NCI-H1105 (cell line): ENCODE measurements at regions not wholly inside any gene's neighbourhood (a gene's known extent, or its start where the extent isn't known, plus 50 kb on each side); places are given as distances from the start of the nearest gene placed in this dataset.

Source experiments
- DNase-seq: peaks from one replicate; lab custom pipeline; 2025; lab: John Stamatoyannopoulos, UW

DNA sequence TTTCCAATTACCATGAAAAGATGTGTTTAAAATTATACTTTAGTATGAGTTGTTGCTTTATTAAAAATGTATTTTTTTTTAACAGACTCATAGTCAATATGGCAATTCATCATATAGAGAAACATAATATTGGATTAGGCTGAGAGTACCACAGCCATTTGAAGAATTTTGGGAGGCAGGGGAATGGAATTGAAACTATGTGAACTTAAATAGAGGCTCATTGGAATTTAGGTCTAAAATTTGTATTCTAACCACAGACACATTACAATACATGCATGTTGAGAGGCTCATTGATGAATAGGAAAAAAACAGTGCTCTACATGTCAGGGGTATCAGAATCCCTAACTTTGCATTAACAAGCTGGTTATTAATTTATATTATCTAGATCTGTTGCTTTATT, 269.6 kb downstream of the DKK2 start:
- DNase-seq = no peak

DNA sequence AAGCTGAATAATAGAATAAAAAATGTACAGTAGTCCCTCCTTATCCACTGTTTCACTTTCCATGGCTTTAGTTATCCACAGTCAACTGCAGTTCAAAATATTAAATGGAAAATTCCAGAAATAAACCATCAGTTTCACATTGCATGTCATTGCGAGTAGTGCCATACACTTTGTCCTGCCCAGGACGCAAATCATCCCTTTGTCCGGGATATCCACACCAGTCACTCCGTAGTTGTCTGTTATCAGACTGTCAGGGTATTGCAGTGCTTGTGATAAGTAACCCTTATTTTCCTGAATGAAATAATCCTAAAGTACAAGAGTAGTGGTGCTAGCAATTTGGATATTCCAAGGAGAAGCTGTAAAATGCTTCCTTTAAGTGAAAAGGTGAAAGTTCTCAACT, 271.3 kb downstream of the DKK2 start:
- DNase-seq = no peak

DNA sequence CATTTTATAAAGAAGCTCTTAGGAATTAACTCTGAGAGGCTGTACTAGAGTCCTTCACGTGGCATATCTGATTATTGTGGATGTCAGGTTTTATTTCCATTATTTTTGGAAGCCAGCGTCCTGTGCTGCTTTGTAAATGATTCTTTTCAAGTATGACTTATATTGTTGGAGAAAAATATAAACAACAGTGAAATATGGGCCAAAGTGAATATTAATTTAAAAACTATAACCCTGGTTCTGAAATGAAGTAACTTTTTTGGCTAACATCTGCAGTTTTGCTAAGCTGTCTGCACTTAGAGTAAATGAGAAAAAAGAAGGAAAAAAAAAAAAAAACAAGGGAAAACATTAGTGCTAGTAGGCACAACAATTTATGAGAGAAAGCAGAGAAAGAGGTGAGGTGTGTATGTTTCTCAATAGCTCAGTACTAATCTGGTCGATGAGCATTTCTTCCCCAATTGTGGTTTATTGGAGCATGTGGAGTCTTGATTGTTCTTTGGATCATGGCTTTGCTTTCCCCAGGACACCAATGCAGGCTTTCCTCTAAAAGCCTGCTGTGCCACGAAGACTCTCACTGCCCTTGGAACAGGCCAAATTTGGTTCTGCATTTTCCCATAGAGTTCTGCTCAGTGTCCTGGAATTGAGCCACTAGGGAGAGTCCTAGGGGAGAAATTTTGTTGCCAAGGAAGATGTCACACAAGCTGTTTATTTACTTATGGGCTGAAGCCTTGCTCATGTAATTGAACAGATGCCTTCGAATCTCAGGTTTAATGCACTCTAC, 273.3 kb downstream of the DKK2 start:
- no peak for DNase-seq

DNA sequence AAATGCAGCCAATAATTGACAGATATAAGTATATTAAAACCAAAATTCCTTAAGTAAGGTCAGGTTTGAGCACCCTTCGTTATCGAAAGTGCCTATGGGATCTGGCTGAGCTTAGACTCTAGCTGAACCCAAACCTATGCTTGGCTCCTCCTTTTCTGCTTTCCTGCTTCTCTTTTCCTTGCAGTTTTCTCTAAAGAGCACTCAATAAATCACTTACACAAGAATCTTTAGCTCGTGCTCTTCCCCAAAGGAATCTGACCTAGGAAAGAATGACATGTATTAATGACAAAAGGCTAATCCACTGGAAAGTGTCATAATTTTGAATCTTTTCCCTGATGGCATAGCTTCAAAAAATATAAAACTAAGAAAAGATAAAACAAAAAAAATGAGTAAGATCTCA, 282.7 kb downstream of the DKK2 start:
- no peak for DNase-seq

- no peak for DNase-seq
These were observed 289.7 kb downstream of the DKK2 start for GRCh38 chr4:106746451-106746850.

DNA sequence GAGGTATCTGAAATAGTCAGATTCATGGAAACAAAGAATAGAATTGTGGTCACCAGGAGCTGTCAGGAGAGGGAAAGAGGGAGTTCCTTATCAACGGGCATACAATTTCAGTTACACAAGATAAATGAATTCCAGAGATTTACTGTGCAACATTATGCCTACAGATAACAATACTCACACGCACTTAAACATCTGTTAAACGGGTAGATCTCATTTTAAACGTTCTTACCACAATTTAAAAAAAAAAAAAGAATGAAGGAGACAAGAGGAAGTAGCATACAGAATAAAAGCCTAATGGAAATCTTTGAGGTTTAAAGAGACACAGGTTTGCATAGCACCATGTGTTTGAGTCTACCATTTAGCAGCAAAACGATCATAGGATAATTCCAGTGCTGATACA, 298.0 kb downstream of the DKK2 start:
- no peak for DNase-seq

- DNase-seq = no peak
These were observed 317.6 kb downstream of the DKK2 start for GRCh38 chr4:106718548-106718947.

- no peak for DNase-seq
These were observed 319.0 kb downstream of the DKK2 start for GRCh38 chr4:106717091-106717490.

DNA sequence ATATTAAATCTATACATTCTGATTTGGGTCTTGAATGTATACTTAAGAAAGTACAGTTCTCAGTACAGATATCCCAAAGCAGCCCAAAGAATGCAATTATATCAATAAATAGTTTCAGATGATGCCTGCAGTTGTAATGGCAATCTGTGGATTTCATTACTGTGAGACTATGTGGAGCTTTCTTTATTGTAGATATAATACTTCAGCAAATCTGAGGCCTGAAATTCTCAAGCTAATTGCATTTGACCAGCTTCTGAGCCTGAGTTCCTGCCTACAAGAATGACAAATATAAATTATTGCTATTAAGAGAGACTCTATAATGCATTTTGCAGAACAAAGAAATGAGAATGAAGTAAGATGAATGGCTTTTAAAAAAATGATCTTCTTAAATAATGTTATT, 320.3 kb downstream of the DKK2 start:
- no peak for DNase-seq

DNA sequence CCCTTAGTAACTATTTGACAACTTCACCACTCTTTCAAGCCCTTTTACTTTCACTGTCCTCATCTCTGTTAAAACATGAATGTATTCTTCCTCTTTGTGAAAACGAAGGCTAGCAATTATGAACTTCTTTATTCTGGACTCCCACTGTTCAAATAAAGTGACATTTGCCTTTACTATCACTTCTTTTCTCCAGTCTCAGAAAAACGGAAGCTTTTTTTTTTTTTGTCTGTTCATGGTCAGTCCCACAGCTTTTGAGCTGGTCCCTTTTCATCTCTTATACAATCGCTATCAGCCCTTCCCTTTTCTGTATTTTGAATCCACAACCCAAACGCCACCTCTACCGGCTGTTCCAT, 327.7 kb downstream of the DKK2 start:
- no peak for DNase-seq

DNA sequence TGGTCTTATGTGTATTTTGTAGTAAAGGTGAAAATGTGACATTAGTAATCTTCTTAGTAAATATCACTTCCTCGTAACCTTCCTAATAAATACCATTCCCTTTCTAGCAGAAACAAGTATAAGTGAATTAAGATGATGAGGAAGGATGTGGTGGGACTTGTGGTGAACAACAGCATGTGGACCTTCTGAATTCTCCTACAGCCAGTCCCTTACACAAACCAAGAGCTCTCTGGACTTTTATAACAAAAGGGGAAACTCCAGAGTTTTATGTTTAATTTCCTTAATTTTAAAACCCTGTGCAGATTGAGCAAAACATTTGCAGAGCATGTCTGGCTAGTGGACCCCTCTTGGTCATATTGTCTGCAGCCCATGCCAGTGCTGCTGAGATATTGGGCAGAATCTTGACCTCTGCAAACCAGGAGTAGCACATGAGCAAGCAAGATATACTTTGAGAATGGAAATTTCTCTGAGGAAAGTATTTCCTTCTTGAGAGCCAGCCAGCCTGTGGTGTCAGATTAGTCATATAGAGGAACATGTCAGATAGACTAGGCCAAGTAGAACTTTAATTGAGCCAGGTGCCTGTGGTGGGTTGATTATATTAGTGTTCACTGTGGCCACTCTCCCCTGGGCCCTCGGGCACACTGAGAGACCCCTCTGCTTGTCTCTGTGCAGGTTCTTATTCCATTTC, 328.2 kb downstream of the DKK2 start:
- DNase-seq = no peak

DNA sequence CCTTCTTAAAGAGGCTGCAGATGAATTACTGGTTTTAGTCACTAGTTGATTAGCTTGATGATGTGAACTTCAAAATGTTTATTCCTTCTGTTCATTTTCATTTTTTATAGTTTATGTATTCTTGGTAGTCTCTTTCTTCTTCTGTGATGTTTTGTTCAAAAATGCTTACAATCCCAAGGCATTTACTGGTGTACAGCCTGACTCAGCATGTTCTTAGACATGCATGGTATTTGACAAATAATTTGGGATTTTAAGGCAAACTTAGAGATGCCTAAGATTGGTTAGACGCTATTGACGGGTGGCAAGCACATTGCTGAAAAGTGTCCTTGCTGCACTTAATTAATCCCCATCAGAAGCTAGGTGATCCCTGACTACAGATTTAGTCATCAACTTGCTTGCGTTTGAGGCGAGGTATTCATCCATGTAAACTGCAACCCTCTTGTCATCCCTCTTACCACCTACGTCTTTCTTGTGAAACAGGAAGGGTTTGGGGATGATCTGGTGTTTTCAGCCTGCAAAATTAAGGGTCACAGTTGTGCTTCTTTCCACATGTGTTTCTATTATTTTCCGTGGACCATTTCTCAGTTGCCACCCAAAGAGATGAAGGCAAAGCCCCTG, 331.8 kb downstream of the DKK2 start:
- DNase-seq = no peak

GRCh38 chr4:106700321-106700720, 331.7 kb upstream of the GIMD1 start:
- DNase-seq = no peak

GRCh38 chr4:106698621-106699195, 330.1 kb upstream of the GIMD1 start:
- no peak for DNase-seq

DNA sequence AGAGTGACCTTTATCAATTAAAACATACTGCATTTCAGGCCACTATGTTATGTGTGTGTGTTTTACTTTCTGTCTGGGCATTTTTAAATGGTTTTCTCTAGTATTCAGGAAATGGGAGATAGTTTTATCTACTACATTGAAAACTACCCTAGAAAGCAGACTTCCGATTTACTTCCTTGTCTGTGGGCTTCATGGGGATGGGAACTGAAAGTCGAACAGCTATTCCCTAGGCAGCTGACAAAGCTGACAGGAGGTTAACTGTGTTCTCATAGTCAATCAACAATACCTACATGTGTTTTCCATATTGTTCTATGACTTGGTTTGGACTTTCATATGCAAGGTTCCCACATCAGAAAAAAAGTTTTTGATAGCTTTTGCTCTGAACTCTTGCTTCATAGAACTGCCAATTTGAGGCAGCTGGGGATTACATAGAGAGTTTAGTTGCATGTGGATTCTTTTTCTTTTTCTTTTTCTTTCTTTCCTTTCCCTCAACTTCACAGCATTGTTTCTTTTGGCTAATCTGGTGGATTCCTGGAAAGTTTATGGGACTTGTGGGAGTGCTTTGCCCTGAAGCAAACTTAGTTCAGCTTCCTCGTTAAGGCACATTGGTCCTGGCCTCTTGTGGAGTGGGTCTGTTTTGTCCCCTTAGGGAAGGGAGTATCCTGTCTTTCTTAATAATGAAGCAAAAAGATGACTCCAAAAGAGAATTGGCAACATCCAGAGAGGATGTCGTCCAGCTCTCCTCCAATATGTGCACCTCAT, 327.1 kb upstream of the GIMD1 start:
- no peak for DNase-seq

GRCh38 chr4:106694232-106694631, 325.7 kb upstream of the GIMD1 start:
- no peak for DNase-seq

DNA sequence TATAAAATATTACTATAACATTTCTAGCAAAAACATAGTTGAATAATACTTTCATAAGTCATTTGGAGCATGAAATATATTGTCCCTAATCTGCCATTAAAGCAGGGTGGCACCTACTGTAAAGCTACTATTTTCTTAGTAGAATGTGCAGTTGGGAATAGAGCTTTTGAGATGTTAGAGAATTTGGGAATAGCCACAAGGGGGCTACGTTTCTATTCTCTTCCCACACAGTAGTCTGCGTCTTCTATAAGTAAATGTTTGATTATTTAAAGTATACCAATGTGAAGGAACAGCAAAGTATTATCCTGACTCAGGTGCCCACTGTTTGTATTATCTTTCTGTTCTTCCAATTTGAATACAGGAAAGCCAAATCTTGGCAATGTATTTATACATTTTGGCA, 323.2 kb upstream of the GIMD1 start:
- no peak for DNase-seq

GRCh38 chr4:106690487-106690886, 321.9 kb upstream of the GIMD1 start:
- DNase-seq = no peak

DNA sequence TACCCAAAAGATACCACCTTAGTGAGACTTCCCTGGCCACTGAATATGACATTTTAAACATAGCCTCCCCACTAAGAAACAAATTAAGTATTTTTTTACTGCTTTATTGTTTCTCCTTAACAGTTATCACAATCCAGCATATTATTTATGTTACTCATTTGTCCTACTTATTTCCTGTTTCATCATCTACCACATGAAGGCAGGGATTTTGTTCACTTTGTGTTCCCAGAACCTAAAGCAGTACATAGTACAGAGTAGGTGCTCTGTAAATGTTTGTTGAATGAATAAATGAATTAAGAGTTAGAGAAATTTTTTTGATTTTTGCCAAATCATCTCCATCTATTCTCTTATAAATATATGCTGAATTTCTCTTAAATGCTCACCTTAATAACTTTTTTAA, 318.4 kb upstream of the GIMD1 start:
- DNase-seq = no peak

DNA sequence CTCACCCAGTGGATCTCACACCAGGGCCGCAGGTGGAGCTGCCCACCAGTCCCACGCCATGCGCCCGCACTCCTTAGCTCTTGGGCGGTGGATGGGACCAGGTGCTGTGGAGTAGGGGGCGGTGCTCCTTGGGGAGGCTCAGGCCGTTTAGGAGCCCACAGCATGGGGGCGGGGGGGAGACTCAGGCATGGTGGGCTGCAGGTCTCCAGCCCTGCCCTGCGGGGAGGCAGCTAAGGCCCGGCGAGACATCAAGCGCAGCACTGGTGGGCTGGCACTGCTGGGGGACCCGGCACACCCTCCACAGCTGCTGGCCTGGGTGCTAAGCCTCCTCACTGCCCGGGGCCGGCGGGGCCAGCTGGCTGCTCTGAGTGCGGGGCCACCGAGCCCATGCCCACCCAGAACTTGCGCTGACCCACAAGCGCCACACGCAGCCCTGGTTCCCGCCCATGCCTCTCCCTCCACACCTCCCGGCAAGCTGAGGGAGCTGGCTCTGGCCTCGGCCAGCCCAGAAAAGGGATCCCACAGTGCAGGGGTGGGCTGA, 312.9 kb upstream of the GIMD1 start:
- DNase-seq = no peak

DNA sequence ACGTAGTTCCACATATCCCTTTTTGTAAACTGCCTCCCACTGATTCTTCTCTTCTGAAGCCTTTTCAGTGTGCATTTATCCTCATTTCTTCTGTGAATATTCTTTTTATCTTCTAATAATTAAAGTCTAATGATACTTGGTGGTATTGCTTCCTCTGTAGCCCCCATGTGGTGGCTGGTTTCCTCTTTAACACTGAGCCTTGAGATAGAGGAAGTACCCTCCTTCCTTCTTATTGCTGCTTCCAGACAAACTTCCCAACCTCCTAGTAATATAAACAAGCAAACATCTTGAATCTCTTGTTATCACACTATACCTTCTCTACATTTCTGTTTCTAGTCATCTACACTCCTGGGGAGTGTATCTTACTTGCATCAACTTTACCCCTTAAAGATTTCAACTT, 310.5 kb upstream of the GIMD1 start:
- DNase-seq = no peak

GRCh38 chr4:106677213-106677612, 308.6 kb upstream of the GIMD1 start:
- no peak for DNase-seq
